ENCODE measurements at regions not wholly inside any gene's neighbourhood (a gene's known extent, or its start where the extent isn't known, plus 50 kb on each side); places are given as distances from the start of the nearest gene placed in this dataset.

- no peaks in the 10 kb centered on the region for H3K27me3 ChIP-seq (ENCODE audit: control insufficient read depth in 2 of 2, insufficient read depth in 2 of 2, low read length in 2 of 2)
- no peaks in the 10 kb centered on the region for H3K4me1 ChIP-seq (replicated peaks in 1 of 2; ENCODE audit: control insufficient read depth in 2 of 2, insufficient read depth in 2 of 2, low read length in 2 of 2)
- BruUV-seq (replicated peaks): no TSS peak
- no peaks in the 10 kb centered on the region for H3K79me2 ChIP-seq (ENCODE audit: control insufficient read depth, insufficient read depth, low read length)
- no peaks in the 10 kb centered on the region for H3K9me3 ChIP-seq (replicated peaks; ENCODE audit: control insufficient read depth, insufficient read depth, low read depth, low read length)
- H2AFZ ChIP-seq (ENCODE audit: low read depth, low read length): no peak overlapping the region
- no peak overlapping the region for H3K9ac ChIP-seq (ENCODE audit: insufficient read depth in 1 of 2, low read depth in 2 of 2, low read length in 2 of 2)
- CTCF ChIA-PET (ENCODE audit: low intra/inter-chr PET ratio): no interaction called here
- no peak for TF ChIP-seq CREB1 (IDR thresholded peaks at IDR 0.05)
- TF ChIP-seq CREB1 (CRISPR knock-in tag; IDR thresholded peaks at IDR 0.05): no peak
- TF ChIP-seq NONO (IDR thresholded peaks at IDR 0.05; ENCODE audit: low read depth in 2 of 2, low read length in 1 of 2): no peak
- TF ChIP-seq MTA2 (IDR thresholded peaks at IDR 0.05; ENCODE audit: low read depth): no peak
- TF ChIP-seq REST (IDR thresholded peaks at IDR 0.05; ENCODE audit: borderline replicate concordance): no peak
- no peak for TF ChIP-seq REST (CRISPR knock-in tag; IDR thresholded peaks at IDR 0.05; ENCODE audit: low read depth)
- no peak for TF ChIP-seq NR2C2 (CRISPR knock-in tag; IDR thresholded peaks at IDR 0.05)
- TF ChIP-seq NR2C2 (tag; IDR thresholded peaks at IDR 0.05): no peak
- no peak for TF ChIP-seq HNRNPUL1 (IDR thresholded peaks at IDR 0.05; ENCODE audit: low read length)
- no peak for TF ChIP-seq ZHX1 (conservative IDR thresholded peaks at IDR 0.05; ENCODE audit: low read length)
- no peaks in the 10 kb centered on the region for H4K20me1 ChIP-seq (replicated peaks; ENCODE audit: control insufficient read depth, insufficient read depth, low read length)
- no peak overlapping the region for H3K4me3 ChIP-seq
- FAIRE-seq: no peak
- in situ Hi-C loops (cut with MboI): no loop called here
- 8% methylated on average over 1 of the region's 1 CpG for WGBS (ENCODE audit: insufficient coverage, low coverage, missing lambda C conversion rate)
- H3K36me3 ChIP-seq (ENCODE audit: control insufficient read depth, insufficient read depth, low read length): no peaks in the 10 kb centered on the region
- POLR2A ChIA-PET: no interaction called here
- no peak for DNase-seq (ENCODE audit: extremely low read depth in 1 of 4, low spot score in 3 of 4)
- no peak overlapping the region for H3K4me2 ChIP-seq (ENCODE audit: insufficient read depth, low read length)
- intact Hi-C loops (cut with micrococcal nuclease): no loop called here
- no peaks in the 10 kb centered on the region for H3K9me1 ChIP-seq (ENCODE audit: control insufficient read depth, insufficient read depth, low read length)
- H3K27ac ChIP-seq (ENCODE audit: extremely low read depth, low read depth, low read length): no peak overlapping the region
- ATAC-seq: no peak
Observed at GRCh38 chrX:33840176-33840575, 291.9 kb downstream of the FAM47A start.
